ENCODE measurements at regions not wholly inside any gene's neighbourhood (a gene's known extent, or its start where the extent isn't known, plus 50 kb on each side); places are given as distances from the start of the nearest gene placed in this dataset.
A peak's percentile ranks its signal among the peaks of the same experiment; 100 is the strongest.

DNA sequence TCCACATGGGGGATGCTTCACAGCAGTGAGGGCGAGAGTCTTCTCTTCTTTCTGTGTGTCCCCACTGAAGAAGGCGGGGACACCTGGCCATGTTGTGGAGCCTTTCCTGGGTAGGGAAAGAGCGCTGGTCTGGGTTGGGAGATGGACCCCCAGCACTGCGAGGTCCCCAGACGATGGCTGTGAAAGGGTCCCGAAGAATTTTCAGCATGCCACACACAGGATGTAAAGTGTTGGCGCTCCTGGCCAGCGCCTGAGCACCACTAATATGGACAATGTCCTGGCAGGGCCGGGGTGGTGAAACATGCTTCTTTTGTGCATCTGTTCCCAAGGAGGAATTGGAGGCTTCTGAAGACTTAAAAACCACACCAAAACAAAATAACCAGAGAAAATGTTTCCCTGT lies 77.2 kb downstream of the GLI2 start:
- TF ChIP-seq EP300 (IDR thresholded peaks at IDR 0.05), result no peak
- WGBS, 2 donors, result 90 to 93% methylated on average over 8 to 9 of the region's 9 CpGs
- Histone ChIP-seq H3K9me3 (no peaks in the 10 kb centered on the region), H3K27me3 (no peaks in the 10 kb centered on the region), H3K27ac (no peak overlapping the region), H3K36me3 (no peaks in the 10 kb centered on the region), H3K4me1 (no peaks in the 10 kb centered on the region), H3K4me3 (no peak overlapping the region)
- DNase-seq, result no peak
- no peak for ATAC-seq (ENCODE audit: low FRiP score in 2 of 2)

DNA sequence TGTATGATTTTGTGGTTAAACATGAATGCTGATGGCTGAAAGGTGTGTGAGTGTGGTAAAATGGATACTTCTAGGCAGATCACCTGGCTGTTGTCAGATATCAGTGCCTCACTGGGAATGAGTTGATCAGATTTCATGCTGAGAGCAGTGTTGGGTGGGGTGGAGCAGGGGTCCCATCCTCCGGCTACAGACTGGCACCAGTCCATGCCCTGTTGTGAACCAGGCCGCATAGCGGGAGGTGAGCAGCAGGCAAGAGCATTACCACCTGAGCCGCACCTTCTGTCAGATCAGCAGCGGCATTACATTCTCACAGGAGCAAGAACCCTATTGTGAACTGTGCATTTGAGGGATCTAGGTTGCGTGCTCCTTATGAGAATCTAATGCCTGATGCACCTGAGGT lies 78.7 kb downstream of the GLI2 start:
- ATAC-seq (ENCODE audit: low FRiP score in 2 of 2), result no peak
- 94 to 100% methylated on average over 3 to 6 of the region's 6 CpGs for WGBS, 2 donors
- DNase-seq, result no peak
- Histone ChIP-seq H3K27me3 (no peaks in the 10 kb centered on the region), H3K4me3 (no peak overlapping the region), H3K4me1 (no peaks in the 10 kb centered on the region), H3K27ac (no peak overlapping the region), H3K9me3 (no peaks in the 10 kb centered on the region), H3K36me3 (no peaks in the 10 kb centered on the region)
- TF ChIP-seq POLR2AphosphoS5 (IDR thresholded peaks at IDR 0.05), result no peak
- no peak for TF ChIP-seq POLR2A (IDR thresholded peaks at IDR 0.05)
- TF ChIP-seq, protein P1, sequence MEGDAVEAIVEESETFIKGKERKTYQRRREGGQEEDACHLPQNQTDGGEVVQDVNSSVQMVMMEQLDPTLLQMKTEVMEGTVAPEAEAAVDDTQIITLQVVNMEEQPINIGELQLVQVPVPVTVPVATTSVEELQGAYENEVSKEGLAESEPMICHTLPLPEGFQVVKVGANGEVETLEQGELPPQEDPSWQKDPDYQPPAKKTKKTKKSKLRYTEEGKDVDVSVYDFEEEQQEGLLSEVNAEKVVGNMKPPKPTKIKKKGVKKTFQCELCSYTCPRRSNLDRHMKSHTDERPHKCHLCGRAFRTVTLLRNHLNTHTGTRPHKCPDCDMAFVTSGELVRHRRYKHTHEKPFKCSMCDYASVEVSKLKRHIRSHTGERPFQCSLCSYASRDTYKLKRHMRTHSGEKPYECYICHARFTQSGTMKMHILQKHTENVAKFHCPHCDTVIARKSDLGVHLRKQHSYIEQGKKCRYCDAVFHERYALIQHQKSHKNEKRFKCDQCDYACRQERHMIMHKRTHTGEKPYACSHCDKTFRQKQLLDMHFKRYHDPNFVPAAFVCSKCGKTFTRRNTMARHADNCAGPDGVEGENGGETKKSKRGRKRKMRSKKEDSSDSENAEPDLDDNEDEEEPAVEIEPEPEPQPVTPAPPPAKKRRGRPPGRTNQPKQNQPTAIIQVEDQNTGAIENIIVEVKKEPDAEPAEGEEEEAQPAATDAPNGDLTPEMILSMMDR (IDR thresholded peaks at IDR 0.05), result no peak
- TF ChIP-seq EP300 (IDR thresholded peaks at IDR 0.05), result no peak

DNA sequence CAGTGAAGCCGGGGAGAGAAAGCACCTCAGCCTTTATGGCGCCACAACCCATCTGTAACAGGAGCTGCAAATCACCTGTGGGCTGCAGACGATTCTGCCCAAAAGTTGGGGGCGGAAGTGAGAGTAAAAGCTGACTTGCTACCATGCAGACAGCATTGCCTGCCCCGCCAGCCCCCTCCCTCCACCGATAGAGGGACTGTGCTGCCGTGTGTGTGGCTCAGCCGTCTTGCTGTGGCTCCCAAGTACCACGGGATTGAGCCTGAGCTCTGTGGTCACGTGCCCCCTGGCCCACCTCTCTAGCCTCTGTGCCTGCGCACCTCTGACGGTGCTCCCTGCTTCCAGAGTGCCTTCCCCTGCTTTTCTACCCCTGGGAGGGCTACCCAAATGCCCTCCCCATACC lies 79.6 kb downstream of the GLI2 start:
- TF ChIP-seq EP300 (IDR thresholded peaks at IDR 0.05) (no peak), POLR2A (IDR thresholded peaks at IDR 0.05) (no peak), POLR2AphosphoS5 (IDR thresholded peaks at IDR 0.05) (no peak)
- TF ChIP-seq, protein P1 (IDR thresholded peaks at IDR 0.05), result no peak
- H3K4me1 ChIP-seq, result no peaks in the 10 kb centered on the region
- DNase-seq (no peak), ATAC-seq (ENCODE audit: low FRiP score in 2 of 2) (no peak)
- H3K4me3 ChIP-seq, result no peak overlapping the region
- H3K27ac ChIP-seq, result no peak overlapping the region
- 80% methylated on average over 12 of the region's 12 CpGs for WGBS, 2 donors
- H3K36me3 ChIP-seq, result no peaks in the 10 kb centered on the region
- H3K27me3 ChIP-seq, result no peaks in the 10 kb centered on the region
- H3K9me3 ChIP-seq, result no peaks in the 10 kb centered on the region

DNA sequence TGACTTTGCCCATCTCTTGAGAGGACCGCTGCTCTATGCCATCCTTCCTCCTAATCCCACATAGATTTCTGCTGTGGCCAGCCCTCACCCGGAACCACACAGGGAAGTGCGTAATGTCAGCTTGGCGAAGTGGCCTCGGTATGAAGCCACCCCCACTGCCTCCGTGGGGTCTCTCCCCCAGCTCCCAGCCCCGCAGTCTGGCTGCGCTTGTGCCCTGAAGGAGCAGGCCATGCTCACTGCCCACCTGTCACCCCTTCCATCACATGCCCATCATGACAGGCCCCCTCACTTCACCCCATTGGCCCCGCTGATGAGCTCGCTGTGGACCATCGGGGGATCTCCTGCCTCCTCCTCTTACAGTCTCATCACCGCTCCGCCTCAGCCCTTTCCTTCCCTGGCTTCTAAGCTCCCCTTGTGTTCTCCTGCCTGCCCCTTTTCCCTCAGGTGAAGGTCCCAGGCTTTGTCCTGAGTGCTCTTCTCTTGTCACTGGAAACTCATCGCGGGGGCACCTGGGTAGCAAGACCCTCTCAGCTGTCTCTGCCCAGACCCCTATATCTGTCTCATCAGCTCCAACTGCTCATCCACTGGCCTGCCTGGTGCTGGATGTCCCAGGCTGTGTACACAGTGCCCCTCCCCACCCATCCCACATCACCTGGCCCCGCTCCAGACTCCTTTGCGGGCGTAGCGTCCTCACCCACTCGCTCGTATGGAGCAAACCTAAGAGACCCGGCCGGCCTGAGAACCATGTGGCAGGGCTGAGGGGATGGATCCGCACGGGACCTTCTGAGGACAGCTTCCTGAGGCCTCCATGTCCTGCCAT lies 81.7 kb downstream of the GLI2 start:
- ATAC-seq (ENCODE audit: low FRiP score in 2 of 2) (no peak), DNase-seq (no peak)
- Histone ChIP-seq H3K27me3 (no peaks in the 10 kb centered on the region), H3K4me1 (peaks cover 0 to 6% (median 0%) of the 10 kb centered on the region in 4 donors), H3K4me3 (no peak overlapping the region), H3K36me3 (no peaks in the 10 kb centered on the region), H3K9me3 (no peaks in the 10 kb centered on the region), H3K27ac (peak overlapping the region in 1 of 4 donors; percentile 42)
- 93 to 96% methylated on average over 25 of the region's 25 CpGs for WGBS, 2 donors
- TF ChIP-seq, protein P1 (IDR thresholded peaks at IDR 0.05), result no peak
- TF ChIP-seq POLR2AphosphoS5 (IDR thresholded peaks at IDR 0.05) (no peak), POLR2A (IDR thresholded peaks at IDR 0.05) (no peak), EP300 (IDR thresholded peaks at IDR 0.05) (no peak)

DNA sequence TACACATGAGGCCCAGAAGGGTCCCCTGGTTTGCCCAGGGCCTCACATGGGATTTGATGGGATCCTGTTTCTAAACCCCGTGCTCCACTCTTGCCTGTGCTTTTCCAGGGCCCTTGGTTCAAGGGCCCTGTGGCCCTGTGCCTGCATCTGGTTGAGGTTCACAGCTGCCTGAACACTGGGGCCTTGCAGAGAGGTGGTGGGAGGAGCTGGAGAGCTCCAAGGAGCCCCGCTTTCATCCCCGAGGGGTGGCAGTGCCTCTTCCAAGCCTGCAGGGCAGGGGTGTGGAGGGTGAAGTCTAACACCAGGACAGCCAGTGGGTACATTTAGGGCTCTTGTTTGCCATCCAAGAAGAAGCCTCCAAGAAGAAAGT lies 82.3 kb downstream of the GLI2 start:
- Histone ChIP-seq H3K4me3 (no peak overlapping the region), H3K4me1 (peaks cover 0 to 6% (median 0%) of the 10 kb centered on the region in 4 donors), H3K9me3 (no peaks in the 10 kb centered on the region), H3K36me3 (no peaks in the 10 kb centered on the region), H3K27ac (peak overlapping the region in 1 of 4 donors; percentile 42), H3K27me3 (no peaks in the 10 kb centered on the region)
- TF ChIP-seq EP300 (IDR thresholded peaks at IDR 0.05), result no peak
- TF ChIP-seq, protein P1 (IDR thresholded peaks at IDR 0.05), result no peak
- TF ChIP-seq POLR2A (IDR thresholded peaks at IDR 0.05), result no peak
- no peak for TF ChIP-seq POLR2AphosphoS5 (IDR thresholded peaks at IDR 0.05)
- 75 to 90% methylated on average over 3 of the region's 3 CpGs for WGBS, 2 donors
- ATAC-seq (ENCODE audit: low FRiP score in 2 of 2), result no peak
- no peak for DNase-seq

Measured in upper lobe of left lung (tissue), 6 donors.